Activated effector memory CD4-positive, alpha-beta T cell treated with anti-CD3 and anti-CD28 coated beads, Interleukin-2, amount 50 U/mL, for 16 hours (primary cell): ENCODE measurements at regions not wholly inside any gene's neighbourhood (a gene's known extent, or its start where the extent isn't known, plus 50 kb on each side); places are given as distances from the start of the nearest gene placed in this dataset.
"Not testable (repeated sequence)": the region's sequence is repeated elsewhere in the genome, so short reads cannot be mapped to it uniquely, and the experiment has no call there.

Experiments
- DNase-seq: peaks from one replicate; pipeline ENCODE4 v3.0.0-alpha.2; 2020

GRCh38 chr4:62510228-62510627 lies 1310.1 kb downstream of the ADGRL3 start:
- no peak for DNase-seq

GRCh38 chr4:62500296-62500695 lies 1300.2 kb downstream of the ADGRL3 start:
- no peak for DNase-seq

DNA sequence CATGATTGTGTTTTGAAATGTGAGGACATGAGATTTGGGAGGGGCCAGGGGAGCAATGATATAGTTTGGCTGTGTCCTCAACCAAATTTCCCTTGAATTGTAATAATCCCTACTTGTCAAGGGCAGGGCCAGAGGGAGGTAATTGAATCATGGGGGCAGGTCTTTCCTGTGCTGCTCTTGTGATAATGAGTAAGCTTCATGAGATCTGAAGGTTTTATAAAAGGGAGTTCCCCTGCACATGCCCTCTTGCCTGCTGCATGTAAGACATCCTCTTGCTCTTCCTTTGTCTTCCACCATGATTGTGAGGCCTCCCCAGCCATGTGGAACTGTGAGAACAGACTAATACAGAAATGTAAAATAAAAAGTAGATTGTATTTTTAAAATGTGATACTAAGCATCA lies 1294.9 kb downstream of the ADGRL3 start:
- DNase-seq: no peak

GRCh38 chr4:62491756-62492155 lies 1291.6 kb downstream of the ADGRL3 start:
- DNase-seq: not testable (repeated sequence)

DNA sequence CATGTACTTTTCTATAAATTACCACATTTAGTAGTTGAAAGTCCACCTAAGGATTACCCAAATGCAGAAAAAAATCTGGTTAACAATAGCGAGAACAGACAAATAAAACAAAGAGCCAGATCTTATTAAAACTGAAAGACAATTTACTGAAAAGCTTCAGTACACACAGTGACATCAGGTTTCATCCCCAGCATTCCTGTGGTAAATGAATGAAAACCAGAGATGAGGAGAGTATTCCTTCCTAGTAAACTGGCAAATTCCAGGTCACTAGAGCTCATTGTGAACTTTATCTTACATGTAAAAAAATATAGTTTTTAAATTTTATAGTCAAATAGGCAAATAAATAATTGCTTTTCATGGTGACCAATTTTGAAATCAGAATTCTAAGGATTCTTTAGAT lies 1290.5 kb downstream of the ADGRL3 start:
- no peak for DNase-seq

DNA sequence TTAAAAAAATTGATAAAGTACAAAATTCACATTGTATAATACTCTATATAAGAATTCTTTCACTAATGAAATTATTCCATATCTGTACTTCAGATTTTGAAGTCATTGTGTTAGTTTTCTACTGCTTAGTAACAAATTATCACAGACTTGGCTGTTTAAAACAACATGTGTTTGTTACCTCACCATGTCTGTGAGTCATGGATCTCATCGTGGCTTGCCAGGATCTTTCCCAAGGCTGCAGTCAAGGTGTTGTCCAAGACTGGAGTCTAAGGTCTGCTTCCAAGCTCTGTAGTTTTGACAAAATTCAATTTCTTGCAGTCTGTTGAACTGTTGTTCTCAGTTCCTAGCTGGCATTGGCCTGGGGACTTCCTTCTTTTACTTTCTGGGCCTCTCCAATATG lies 1286.9 kb downstream of the ADGRL3 start:
- no peak for DNase-seq

DNA sequence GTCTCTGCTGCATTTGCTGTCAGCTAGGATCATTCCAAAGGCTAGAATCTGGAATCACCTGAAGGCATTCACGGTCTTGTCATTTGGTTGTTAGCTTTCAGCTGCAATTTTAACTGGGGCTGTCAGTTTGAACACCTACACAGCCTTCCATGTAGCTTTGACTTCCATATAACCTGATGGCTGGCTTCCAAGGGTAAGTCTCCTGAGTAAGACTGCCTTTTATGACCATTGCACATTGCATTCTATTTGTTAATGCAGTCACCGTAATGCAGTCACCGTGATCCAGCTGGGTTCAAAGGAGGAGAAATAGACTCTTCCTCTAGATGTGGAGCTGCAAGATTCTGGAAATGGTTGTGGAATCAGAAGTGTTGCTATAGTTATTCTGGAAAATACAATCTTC lies 1284.2 kb downstream of the ADGRL3 start:
- DNase-seq: no peak

DNA sequence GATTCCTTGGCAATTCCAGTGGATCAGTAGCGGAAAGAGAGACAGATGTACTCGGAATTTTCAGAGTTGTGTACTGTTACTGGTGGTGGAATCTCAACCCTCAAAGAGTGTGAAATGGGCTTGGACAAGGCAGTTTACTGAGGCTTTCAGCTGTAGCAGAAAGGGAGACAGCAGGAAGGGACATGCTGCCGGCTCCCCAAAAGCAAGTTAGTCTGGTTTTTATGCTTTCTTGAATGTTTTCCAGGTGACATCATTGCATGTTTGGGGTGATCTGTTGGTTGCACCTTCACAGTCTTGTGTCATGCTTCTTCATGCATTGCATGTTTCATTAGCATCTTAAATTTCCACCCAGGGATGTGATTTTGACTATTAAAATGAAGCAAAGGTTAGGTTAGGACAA lies 1282.2 kb downstream of the ADGRL3 start:
- DNase-seq: no peak

DNA sequence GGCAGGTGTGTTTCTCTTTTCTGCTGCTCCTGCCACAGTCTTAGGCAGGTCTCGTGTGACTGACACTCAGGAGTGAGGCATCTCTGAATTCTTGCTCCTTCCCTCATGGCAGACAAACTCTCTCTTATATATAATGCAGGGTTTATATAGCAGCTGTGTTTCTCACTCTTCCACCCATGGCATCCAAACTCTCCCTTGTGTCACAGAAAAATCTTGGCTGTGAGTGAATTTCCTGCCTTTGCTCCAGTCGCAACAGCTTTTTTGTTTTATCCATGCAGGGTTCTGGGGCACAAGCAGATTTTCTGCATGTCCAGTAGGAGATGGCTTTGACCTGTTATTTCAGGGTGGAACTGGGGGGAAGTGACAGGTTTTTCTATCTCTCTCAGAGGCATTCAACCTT lies 1275.5 kb downstream of the ADGRL3 start:
- no peak for DNase-seq

DNA sequence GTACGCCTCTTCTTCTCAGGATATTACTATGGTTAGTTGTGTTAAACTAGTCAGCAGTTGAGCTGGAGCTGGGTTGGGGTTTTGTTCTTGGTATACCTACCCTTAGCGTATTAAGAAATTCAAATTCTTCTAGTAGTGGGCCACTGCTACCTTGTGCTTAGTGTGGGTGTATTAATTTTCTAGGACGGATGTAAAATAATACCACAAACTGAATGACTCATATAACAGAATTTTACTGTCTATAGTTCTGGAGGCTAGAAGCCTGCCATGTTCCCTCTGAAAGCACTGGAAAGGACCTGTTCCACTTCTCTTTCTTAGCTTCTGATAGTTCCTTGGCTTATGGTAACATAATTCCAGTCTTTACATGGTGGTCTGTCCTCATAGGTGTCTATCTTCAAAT lies 1274.7 kb downstream of the ADGRL3 start:
- no peak for DNase-seq

DNA sequence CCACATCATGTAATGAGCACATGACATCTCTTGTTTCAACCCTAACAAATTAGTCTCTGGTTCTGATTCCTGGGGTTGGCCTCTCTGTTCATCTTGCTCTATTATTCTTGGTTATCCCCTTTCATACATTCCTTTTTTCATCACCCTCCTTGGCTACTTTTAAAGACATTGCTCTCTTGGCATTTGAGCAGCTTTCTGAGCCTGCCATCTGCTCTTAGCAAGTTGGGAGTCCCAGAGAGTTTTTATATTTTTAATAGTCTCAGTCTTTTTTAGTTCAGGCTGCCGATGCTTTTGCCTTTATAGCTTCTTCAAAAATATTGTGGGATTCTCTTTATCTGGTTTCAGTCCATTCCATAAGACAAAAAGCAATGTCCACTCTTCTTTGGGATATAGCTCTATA lies 1270.9 kb downstream of the ADGRL3 start:
- DNase-seq: no peak

- DNase-seq: no peak
Measured at GRCh38 chr4:62470421-62470983, 1270.4 kb downstream of the ADGRL3 start.

- no peak for DNase-seq
Measured at GRCh38 chr4:62470020-62470419, 1269.9 kb downstream of the ADGRL3 start.

GRCh38 chr4:62461961-62462360 lies 1261.8 kb downstream of the ADGRL3 start:
- DNase-seq: no peak

DNA sequence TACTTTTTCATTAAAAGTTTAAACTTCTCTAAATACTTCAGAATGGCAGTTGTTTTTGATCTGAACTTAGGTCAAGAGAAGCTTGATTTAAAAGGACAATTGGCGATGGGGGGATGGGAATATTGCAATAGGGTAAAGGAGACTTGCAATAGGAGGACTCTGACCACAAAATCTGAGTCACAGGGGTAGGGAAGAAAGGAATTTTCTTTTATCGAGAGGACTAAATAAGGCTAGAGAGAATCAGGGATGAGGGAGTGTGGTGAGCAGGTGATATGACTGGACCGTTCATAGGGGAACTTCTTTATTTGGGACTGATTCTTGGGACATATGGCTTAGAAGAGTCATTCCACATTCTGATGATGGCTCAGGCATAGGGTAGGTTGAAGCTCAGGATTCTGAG lies 1260.2 kb downstream of the ADGRL3 start:
- no peak for DNase-seq

- DNase-seq: no peak
Measured at GRCh38 chr4:62457356-62457755, 1257.2 kb downstream of the ADGRL3 start.

DNA sequence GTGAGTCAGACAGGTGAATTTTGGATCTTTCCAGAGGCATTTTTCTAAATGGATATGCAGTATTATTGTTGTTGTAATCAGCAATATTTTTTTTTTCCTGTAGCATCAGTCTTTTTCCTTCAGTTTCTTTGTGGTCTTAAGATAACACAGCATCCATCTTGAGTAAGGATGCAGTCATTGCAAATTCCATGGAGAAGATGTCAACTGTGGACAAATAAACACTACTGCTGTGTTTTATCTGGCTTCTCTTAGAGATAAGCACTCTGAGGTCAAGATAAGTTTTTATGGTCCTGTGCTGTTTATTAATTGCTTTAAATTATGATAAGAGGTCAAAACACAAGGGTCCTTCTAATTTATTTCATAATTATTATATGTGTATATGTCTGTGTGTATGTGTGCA lies 1255.7 kb downstream of the ADGRL3 start:
- no peak for DNase-seq

DNA sequence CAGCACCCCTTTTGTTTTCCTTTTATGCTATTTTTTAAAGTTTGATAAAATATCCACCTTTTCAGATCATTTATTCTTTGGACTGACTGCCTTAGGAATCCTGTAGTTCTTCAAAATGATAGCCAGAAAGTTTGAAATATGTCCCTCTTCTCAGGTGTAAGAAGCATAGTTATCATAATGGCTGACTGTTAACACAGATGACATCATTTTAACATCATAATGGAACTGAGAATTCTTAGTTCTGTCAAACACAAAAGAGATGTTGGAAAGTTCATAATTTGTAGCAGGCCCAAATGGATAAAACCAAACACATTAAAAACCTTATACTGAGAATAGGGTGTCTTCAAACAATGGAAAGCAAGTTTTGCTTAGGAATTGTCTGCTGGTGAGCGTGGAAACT lies 1254.4 kb downstream of the ADGRL3 start:
- no peak for DNase-seq

DNA sequence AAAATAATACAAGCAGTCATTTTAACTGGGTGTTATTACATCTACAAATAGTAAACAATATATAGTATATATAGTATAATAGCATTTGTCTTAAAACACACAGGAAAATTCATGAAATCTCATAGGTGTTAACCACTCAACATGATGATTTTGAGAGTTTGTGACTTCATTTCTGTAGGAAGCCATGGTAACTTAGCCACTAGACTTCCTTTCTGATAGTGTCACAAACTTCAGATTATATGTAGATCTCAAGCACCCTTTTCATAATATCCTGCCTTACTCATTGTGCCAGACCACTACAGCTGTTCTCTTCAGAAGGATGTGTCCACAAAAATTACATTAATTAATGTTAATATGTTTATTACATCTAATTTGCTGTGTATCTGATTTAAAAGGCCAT lies 1250.6 kb downstream of the ADGRL3 start:
- no peak for DNase-seq

DNA sequence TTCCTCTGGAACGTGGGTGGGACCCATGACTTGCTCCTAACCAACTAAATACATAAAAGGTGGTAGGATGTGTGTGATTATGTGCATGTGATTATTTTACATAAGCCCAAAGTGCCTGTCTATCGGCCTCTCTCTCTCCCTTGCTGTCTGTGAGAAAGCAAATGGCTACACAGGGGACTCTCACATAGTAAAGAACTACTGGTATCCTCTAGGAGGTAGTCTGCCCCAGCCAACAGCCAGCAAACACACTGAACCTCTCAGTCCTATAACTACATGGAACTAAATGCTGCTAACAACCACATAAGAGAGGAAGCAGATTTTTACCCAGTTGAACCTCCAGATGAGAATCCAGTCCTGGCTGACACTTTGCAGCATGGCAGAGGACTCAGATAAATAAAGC lies 1249.4 kb downstream of the ADGRL3 start:
- DNase-seq: no peak

GRCh38 chr4:62448911-62449310 lies 1248.8 kb downstream of the ADGRL3 start:
- DNase-seq: no peak

- no peak for DNase-seq
Measured at GRCh38 chr4:62439051-62439450, 1238.9 kb downstream of the ADGRL3 start.

GRCh38 chr4:62434921-62435320 lies 1234.8 kb downstream of the ADGRL3 start:
- no peak for DNase-seq

- not testable (repeated sequence) for DNase-seq
Measured at GRCh38 chr4:62431513-62432231, 1231.5 kb downstream of the ADGRL3 start.

DNA sequence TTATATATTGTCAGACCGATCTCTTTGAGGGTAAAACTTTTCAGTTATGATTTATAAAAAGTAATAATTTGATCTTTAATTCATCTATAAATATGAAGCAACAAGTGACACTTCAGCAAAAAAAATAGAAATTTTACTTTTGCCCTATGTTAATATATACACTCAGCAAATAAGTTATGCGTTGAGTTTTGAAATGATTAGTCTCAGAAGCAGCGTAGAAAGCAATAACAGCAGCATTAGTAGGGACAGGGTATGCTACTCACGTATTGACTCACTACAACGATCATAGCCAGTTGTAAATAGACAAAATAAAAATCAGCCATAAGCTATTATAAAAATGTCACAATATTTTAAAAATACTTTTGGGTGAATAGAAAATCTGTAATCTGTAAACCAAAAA lies 1229.2 kb downstream of the ADGRL3 start:
- DNase-seq: no peak
